ENCODE measurements at regions not wholly inside any gene's neighbourhood (a gene's known extent, or its start where the extent isn't known, plus 50 kb on each side); places are given as distances from the start of the nearest gene placed in this dataset.

DNA sequence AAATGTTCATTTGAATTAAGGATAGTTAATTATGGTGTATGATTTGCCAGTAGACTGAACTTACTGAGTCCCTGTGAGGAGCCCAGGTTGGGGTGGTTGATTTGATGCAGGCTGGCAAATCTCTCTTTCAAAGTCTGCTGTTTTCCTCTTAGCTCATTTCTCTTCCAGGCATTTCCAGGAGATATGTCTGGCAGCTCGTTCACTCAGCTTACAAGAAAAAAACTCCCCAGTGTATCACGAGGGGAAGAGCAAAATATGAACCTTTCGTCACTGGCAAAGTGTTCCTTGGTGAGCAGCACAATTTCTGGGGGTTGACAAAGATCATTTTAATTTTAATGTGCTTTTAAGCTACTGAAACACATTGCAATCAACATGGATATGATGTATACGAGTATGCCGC is 244.2 kb downstream of the CBLL2 start:
- TF ChIP-seq, protein P1, sequence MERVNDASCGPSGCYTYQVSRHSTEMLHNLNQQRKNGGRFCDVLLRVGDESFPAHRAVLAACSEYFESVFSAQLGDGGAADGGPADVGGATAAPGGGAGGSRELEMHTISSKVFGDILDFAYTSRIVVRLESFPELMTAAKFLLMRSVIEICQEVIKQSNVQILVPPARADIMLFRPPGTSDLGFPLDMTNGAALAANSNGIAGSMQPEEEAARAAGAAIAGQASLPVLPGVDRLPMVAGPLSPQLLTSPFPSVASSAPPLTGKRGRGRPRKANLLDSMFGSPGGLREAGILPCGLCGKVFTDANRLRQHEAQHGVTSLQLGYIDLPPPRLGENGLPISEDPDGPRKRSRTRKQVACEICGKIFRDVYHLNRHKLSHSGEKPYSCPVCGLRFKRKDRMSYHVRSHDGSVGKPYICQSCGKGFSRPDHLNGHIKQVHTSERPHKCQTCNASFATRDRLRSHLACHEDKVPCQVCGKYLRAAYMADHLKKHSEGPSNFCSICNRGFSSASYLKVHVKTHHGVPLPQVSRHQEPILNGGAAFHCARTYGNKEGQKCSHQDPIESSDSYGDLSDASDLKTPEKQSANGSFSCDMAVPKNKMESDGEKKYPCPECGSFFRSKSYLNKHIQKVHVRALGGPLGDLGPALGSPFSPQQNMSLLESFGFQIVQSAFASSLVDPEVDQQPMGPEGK (CRISPR knock-in tag; IDR thresholded peaks at IDR 0.05; ENCODE audit: borderline replicate concordance) = no peak
- TF ChIP-seq TOX (CRISPR knock-in tag; IDR thresholded peaks at IDR 0.05; ENCODE audit: borderline replicate concordance) = no peak
